ENCODE measurements at regions not wholly inside any gene's neighbourhood (a gene's known extent, or its start where the extent isn't known, plus 50 kb on each side); places are given as distances from the start of the nearest gene placed in this dataset.

- Histone ChIP-seq H3K9me3 (ENCODE audit: low read length) (no peaks in the 10 kb centered on the region), H3K27me3 (ENCODE audit: insufficient read depth, low read depth, low read length) (no peaks in the 10 kb centered on the region), H3K9ac (ENCODE audit: low read length) (no peak overlapping the region), H3K36me3 (ENCODE audit: insufficient read depth, low read length) (no peaks in the 10 kb centered on the region), H3K4me3 (ENCODE audit: low read length) (no peak overlapping the region), H3K4me2 (ENCODE audit: low read length) (no peak overlapping the region), H3K27ac (ENCODE audit: low read length) (no peak overlapping the region), H4K20me1 (ENCODE audit: insufficient read depth) (no peaks in the 10 kb centered on the region), H3F3A (ENCODE audit: insufficient read depth, low read length, poor library complexity, severe bottlenecking) (no peaks in the 10 kb centered on the region), H2AFZ (ENCODE audit: low read depth, low read length) (no peak overlapping the region), H3K9me2 (ENCODE audit: insufficient read depth, low read length) (no peaks in the 10 kb centered on the region), H3K79me2 (replicated peaks; ENCODE audit: insufficient read depth, low read length) (no peaks in the 10 kb centered on the region)
- no peak for TF ChIP-seq MXI1 (conservative IDR thresholded peaks at IDR 0.05; ENCODE audit: poor library complexity, severe bottlenecking)
- no peak for TF ChIP-seq POLR2AphosphoS5 (IDR thresholded peaks at IDR 0.05)
Measured at GRCh38 chr12:46676396-46676795, 149.4 kb downstream of the SLC38A4 start.

GRCh38 chr12:46675736-46676135 is 150.1 kb downstream of the SLC38A4 start:
- TF ChIP-seq POLR2AphosphoS5 (IDR thresholded peaks at IDR 0.05) (no peak), REST (IDR thresholded peaks at IDR 0.05; ENCODE audit: borderline replicate concordance) (no peak), CTCF (IDR thresholded peaks at IDR 0.05; ENCODE audit: poor library complexity, severe bottlenecking) (peak; percentile 58), EP300 (conservative IDR thresholded peaks at IDR 0.05; ENCODE audit: poor library complexity, severe bottlenecking) (no peak), RAD21 (conservative IDR thresholded peaks at IDR 0.05) (peak; percentile 49), TAF1 (IDR thresholded peaks at IDR 0.05; ENCODE audit: low read depth) (no peak), SMC3 (conservative IDR thresholded peaks at IDR 0.05; ENCODE audit: poor library complexity) (peak; percentile 60), MXI1 (conservative IDR thresholded peaks at IDR 0.05; ENCODE audit: poor library complexity, severe bottlenecking) (no peak), EZH2 (IDR thresholded peaks at IDR 0.05; ENCODE audit: borderline replicate concordance, insufficient read depth, low read length, poor library complexity, severe bottlenecking) (no peak)
- H3K9ac ChIP-seq (ENCODE audit: low read length) = no peak overlapping the region
- no peaks in the 10 kb centered on the region for H3K27me3 ChIP-seq (ENCODE audit: insufficient read depth, low read depth, low read length)
- no peaks in the 10 kb centered on the region for H3K9me3 ChIP-seq (ENCODE audit: low read length)
- H2AFZ ChIP-seq (ENCODE audit: low read depth, low read length) = no peak overlapping the region
- no peaks in the 10 kb centered on the region for H3K36me3 ChIP-seq (ENCODE audit: insufficient read depth, low read length)
- no peaks in the 10 kb centered on the region for H4K20me1 ChIP-seq (ENCODE audit: insufficient read depth)
- H3K4me3 ChIP-seq (ENCODE audit: low read length) = no peak overlapping the region
- no peak overlapping the region for H3K4me2 ChIP-seq (ENCODE audit: low read length)
- H3K79me2 ChIP-seq (replicated peaks; ENCODE audit: insufficient read depth, low read length) = no peaks in the 10 kb centered on the region
- H3F3A ChIP-seq (ENCODE audit: insufficient read depth, low read length, poor library complexity, severe bottlenecking) = no peaks in the 10 kb centered on the region
- no peaks in the 10 kb centered on the region for H3K9me2 ChIP-seq (ENCODE audit: insufficient read depth, low read length)
- H3K27ac ChIP-seq (ENCODE audit: low read length) = no peak overlapping the region

GRCh38 chr12:46674800-46675199 is 151.0 kb downstream of the SLC38A4 start:
- Histone ChIP-seq H3K9me2 (ENCODE audit: insufficient read depth, low read length) (no peaks in the 10 kb centered on the region), H3K79me2 (replicated peaks; ENCODE audit: insufficient read depth, low read length) (no peaks in the 10 kb centered on the region), H3K4me3 (ENCODE audit: low read length) (no peak overlapping the region), H3K27ac (ENCODE audit: low read length) (no peak overlapping the region), H3K9ac (ENCODE audit: low read length) (no peak overlapping the region), H2AFZ (ENCODE audit: low read depth, low read length) (no peak overlapping the region), H3K4me2 (ENCODE audit: low read length) (no peak overlapping the region), H3K27me3 (ENCODE audit: insufficient read depth, low read depth, low read length) (no peaks in the 10 kb centered on the region), H3K9me3 (ENCODE audit: low read length) (no peaks in the 10 kb centered on the region), H4K20me1 (ENCODE audit: insufficient read depth) (no peaks in the 10 kb centered on the region), H3K36me3 (ENCODE audit: insufficient read depth, low read length) (no peaks in the 10 kb centered on the region), H3F3A (ENCODE audit: insufficient read depth, low read length, poor library complexity, severe bottlenecking) (no peaks in the 10 kb centered on the region)
- TF ChIP-seq MXI1 (conservative IDR thresholded peaks at IDR 0.05; ENCODE audit: poor library complexity, severe bottlenecking) (no peak), EZH2 (IDR thresholded peaks at IDR 0.05; ENCODE audit: borderline replicate concordance, insufficient read depth, low read length, poor library complexity, severe bottlenecking) (no peak), CTCF (IDR thresholded peaks at IDR 0.05; ENCODE audit: poor library complexity, severe bottlenecking) (no peak), POLR2AphosphoS5 (IDR thresholded peaks at IDR 0.05) (no peak), REST (IDR thresholded peaks at IDR 0.05; ENCODE audit: borderline replicate concordance) (no peak), RAD21 (conservative IDR thresholded peaks at IDR 0.05) (no peak)
